Spleen (tissue), 11 donors: ENCODE measurements at regions not wholly inside any gene's neighbourhood (a gene's known extent, or its start where the extent isn't known, plus 50 kb on each side); places are given as distances from the start of the nearest gene placed in this dataset.

Experiments used
- DNase-seq: peaks from one replicate; pipeline ENCODE4 v3.0.0-alpha.2; 2020
- H3K27ac ChIP-seq, 8 donors: fragments of 200-600 bp; sonication (generic) in 7 of 8; 1 replicate in 4 of 8; 2 replicates in 4 of 8; pipeline versions ENCODE4 v1.5.0 to v1.8.0; 2016 to 2021; ENCODE audit warnings: inconsistent platforms in 4 of 8, mild to moderate bottlenecking in 4 of 8, moderate library complexity in 1 of 8
- H3K27me3 ChIP-seq, 7 donors: fragments of 200-600 bp; sonication (generic) in 6 of 7; replicated peaks in 1 of 7; 1 replicate in 4 of 7; 2 replicates in 3 of 7; pipeline versions ENCODE4 v1.5.0 to v1.8.0; 2016 to 2021; ENCODE audit warnings: inconsistent platforms in 3 of 7, mild to moderate bottlenecking in 1 of 7
- H3K36me3 ChIP-seq, 6 donors: fragments of 200-600 bp; sonication (generic) in 5 of 6; 1 replicate in 4 of 6; 2 replicates in 2 of 6; pipeline versions ENCODE4 v1.5.0 to v1.8.0; 2016 to 2021; ENCODE audit warnings: inconsistent platforms in 2 of 6
- H3K4me1 ChIP-seq, 6 donors: fragments of 200-600 bp; sonication (generic) in 5 of 6; 1 replicate in 3 of 6; 2 replicates in 3 of 6; pipeline versions ENCODE4 v1.5.0 to v1.8.0; 2016 to 2021; ENCODE audit warnings: inconsistent platforms in 3 of 6
- H3K4me3 ChIP-seq, 8 donors: fragments of 200-600 bp; sonication (generic) in 7 of 8; 1 replicate in 4 of 8; 2 replicates in 4 of 8; pipeline versions ENCODE4 v1.5.0 to v1.8.0; 2016 to 2021; ENCODE audit warnings: inconsistent platforms in 4 of 8, mild to moderate bottlenecking in 4 of 8, moderate library complexity in 2 of 8
- H3K9me3 ChIP-seq, 8 donors: fragments of 200-600 bp; sonication (generic) in 7 of 8; 1 replicate in 4 of 8; 2 replicates in 4 of 8; pipeline versions ENCODE4 v1.5.0 to v1.8.0; 2016 to 2021; ENCODE audit warnings: inconsistent platforms in 4 of 8
- POLR2A ChIP-seq, 3 donors: fragments of 450-650 bp; IDR thresholded peaks; one replicate each; pipeline ENCODE4 v1.5.1; 2017; ENCODE audit warnings: antibody characterized with exemption in 3 of 3, mild to moderate bottlenecking in 1 of 3
- POLR2AphosphoS5 ChIP-seq, 3 donors: sonication (generic); formaldehyde crosslinking; IDR thresholded peaks; one replicate each; pipeline ENCODE4 v1.5.1; 2017; ENCODE audit warnings: antibody characterized with exemption in 3 of 3
- WGBS, 5 donors: extraction: QIAGEN DNeasy Blood & Tissue Kit in 3 of 5; methylation state at CpG; one replicate each; pipeline versions ENCODE4 v1.1.5 to v1.1.7; 2013 to 2018; 5-methylcytosine and 5-hydroxymethylcytosine counted together
- intact Hi-C: fragments of 100-400 bp; cut with DNase I; formaldehyde crosslinking; loops from one replicate; pipeline ENCODE4 v1.15.0; 2023; ENCODE audit warnings: low total_unique reads
- TF ChIP-seq, protein P1 (sequence below), 11 experiments: fragments of 200-600 bp in 7 of 11; fragments of 450-650 bp in 4 of 11; sonication (generic) in 4 of 11; IDR thresholded peaks in 8 of 11; conservative IDR thresholded peaks in 3 of 11; 1 replicate in 7 of 11; 2 replicates in 4 of 11; pipeline versions ENCODE4 v1.4.0 to v1.8.0; 2016 to 2021; ENCODE audit warnings: antibody characterized with exemption in 11 of 11, inconsistent platforms in 4 of 11, mild to moderate bottlenecking in 1 of 11
- donor health status: healthy with polysubstance abuse.
- donor health status: DM: no; HTN: no; CAD: no; lungs with moderate emphysema.
- donor health status: DM: no; HTN: no; CAD: no.
- donor health status: Bipolar disorder and iron deficiency.
- donor health status: healthy.
- donor health status: DM: no; HTN: no; CAD: no.
- donor health status: DM: yes; HTN: yes; CAD: no.

DNA sequence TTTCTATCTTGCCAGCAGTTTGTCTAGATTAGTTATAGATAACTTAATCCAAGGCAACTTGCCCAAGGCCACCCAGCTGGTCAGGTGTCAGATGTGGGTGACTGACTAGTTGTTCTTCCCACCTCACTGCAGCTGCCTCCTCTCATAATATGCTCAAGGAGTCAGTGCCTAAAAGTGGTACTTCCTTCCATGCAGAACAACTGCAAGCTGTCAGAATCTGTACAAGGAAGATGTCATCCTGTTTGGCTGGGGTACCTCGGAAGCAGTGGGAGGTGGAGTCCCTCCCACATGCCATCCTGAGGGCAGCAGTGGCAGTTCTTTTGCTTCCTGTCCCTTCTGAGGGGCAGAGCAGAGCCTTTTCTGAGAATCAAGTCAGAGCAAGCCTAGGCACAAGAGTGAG, 193.2 kb upstream of the RFC3 start:
- Histone ChIP-seq H3K9me3 (no peaks in the 10 kb centered on the region), H3K36me3 (no peaks in the 10 kb centered on the region), H3K27ac (peak overlapping the region in 5 of 8 donors; percentile 11 to 67 (median 55)), H3K4me3 (no peak overlapping the region), H3K4me1 (peaks cover 0 to 10% (median 2%) of the 10 kb centered on the region in 6 donors), H3K27me3 (no peaks in the 10 kb centered on the region)
- intact Hi-C loops = no loop called here
- TF ChIP-seq, protein P1, sequence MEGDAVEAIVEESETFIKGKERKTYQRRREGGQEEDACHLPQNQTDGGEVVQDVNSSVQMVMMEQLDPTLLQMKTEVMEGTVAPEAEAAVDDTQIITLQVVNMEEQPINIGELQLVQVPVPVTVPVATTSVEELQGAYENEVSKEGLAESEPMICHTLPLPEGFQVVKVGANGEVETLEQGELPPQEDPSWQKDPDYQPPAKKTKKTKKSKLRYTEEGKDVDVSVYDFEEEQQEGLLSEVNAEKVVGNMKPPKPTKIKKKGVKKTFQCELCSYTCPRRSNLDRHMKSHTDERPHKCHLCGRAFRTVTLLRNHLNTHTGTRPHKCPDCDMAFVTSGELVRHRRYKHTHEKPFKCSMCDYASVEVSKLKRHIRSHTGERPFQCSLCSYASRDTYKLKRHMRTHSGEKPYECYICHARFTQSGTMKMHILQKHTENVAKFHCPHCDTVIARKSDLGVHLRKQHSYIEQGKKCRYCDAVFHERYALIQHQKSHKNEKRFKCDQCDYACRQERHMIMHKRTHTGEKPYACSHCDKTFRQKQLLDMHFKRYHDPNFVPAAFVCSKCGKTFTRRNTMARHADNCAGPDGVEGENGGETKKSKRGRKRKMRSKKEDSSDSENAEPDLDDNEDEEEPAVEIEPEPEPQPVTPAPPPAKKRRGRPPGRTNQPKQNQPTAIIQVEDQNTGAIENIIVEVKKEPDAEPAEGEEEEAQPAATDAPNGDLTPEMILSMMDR (IDR thresholded peaks at IDR 0.05 in 8 of 11, conservative IDR thresholded peaks at IDR 0.05 in 3 of 11) = no peak
- TF ChIP-seq POLR2A (IDR thresholded peaks at IDR 0.05) (no peak), POLR2AphosphoS5 (IDR thresholded peaks at IDR 0.05) (peak in 2 of 3 donors; percentile 55 to 68)
- WGBS, 5 donors = 15 to 43% (median 36%) methylated on average over 1 of the region's 1 CpG
- DNase-seq = no peak

DNA sequence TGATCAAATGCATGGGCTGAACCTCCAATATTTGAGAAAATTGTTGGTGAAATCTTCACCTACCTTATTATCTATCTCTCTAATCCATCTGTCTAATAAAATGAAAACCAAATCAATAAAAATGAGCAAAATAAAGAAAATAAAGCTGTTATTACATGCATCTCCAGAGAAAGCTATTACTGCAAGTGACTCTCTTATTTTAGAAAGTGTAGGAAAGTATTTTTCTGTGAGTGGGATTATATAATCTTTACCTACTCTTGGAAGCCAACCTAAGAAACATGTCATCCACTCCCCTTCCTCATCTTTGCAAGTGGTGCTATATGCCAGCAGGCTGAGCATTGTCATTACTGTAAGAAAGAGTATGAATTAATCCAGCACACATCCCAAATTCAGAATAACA, 191.5 kb upstream of the RFC3 start:
- Histone ChIP-seq H3K27me3 (no peaks in the 10 kb centered on the region), H3K9me3 (no peaks in the 10 kb centered on the region), H3K4me3 (no peak overlapping the region), H3K4me1 (peaks cover 0 to 10% (median 2%) of the 10 kb centered on the region in 6 donors), H3K36me3 (no peaks in the 10 kb centered on the region), H3K27ac (no peak overlapping the region)
- TF ChIP-seq, protein P1 (IDR thresholded peaks at IDR 0.05 in 8 of 11, conservative IDR thresholded peaks at IDR 0.05 in 3 of 11) = no peak
- no peak for TF ChIP-seq POLR2A (IDR thresholded peaks at IDR 0.05)
- no peak for TF ChIP-seq POLR2AphosphoS5 (IDR thresholded peaks at IDR 0.05)
- intact Hi-C loops = no loop called here
- no peak for DNase-seq

DNA sequence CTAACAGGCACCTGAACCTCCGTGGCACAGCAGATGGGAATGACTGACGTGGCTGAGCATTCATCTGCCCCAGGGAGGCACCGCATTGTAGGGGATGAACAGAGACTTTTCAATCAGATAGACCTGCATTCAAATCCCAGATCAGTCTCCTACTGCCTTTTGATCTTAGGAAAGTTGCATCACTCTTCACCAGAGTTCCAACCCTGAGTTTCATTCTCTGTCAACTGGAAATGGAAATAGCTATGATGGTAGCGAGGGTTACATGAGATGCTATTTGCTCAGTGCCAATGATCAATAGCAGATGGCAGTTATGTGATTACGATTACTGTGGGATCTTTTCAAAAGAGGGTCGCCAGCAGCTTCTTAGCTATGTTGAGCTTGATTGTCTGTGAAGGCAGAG, 189.3 kb upstream of the RFC3 start:
- peaks cover 0 to 10% (median 2%) of the 10 kb centered on the region in 6 donors for H3K4me1 ChIP-seq
- no peaks in the 10 kb centered on the region for H3K36me3 ChIP-seq
- 87 to 97% (median 93%) methylated on average over 6 of the region's 6 CpGs for WGBS, 5 donors
- no peak overlapping the region for H3K27ac ChIP-seq
- H3K9me3 ChIP-seq = no peaks in the 10 kb centered on the region
- H3K27me3 ChIP-seq = no peaks in the 10 kb centered on the region
- TF ChIP-seq, protein P1 (IDR thresholded peaks at IDR 0.05 in 8 of 11, conservative IDR thresholded peaks at IDR 0.05 in 3 of 11) = no peak
- no peak for DNase-seq
- no peak overlapping the region for H3K4me3 ChIP-seq
- intact Hi-C loops = no loop called here

DNA sequence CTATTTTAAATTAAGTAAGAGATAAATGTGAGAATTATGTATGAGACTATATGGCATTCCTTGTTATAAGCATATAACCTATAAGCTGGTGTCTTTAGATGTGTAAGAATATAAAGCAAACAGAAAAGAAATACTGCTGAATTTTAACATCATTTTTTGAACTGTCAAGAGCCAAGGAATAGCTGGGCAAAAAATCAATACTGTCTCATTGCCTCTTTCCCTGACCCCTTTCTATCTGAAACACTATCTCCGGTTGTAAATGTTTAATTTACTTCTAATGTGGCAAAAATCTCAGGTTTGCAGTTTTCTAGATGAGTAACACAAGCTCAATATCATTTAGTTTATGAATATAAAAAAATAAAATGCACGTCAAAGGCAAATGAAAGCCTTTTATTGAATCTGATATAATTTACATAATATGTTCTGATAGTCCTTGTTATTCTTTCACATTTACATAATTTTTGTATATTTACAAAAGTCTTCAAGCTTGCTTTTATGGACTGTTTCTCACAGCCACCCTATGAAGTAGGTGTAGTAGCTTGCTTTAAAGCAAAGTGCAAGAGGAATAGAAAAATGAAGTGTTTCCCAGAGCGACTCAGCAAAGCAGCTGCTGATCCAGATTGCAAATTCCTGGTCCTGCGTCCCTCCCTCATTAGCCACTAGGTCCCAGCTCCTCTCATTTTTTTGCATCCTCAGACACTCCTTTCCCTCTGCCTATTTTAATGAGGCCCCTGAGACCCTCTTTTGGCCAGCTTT, 188.2 kb upstream of the RFC3 start:
- no peak for TF ChIP-seq POLR2A (IDR thresholded peaks at IDR 0.05)
- TF ChIP-seq, protein P1 (IDR thresholded peaks at IDR 0.05 in 8 of 11, conservative IDR thresholded peaks at IDR 0.05 in 3 of 11) = no peak
- TF ChIP-seq POLR2AphosphoS5 (IDR thresholded peaks at IDR 0.05) = no peak
- DNase-seq = no peak
- Histone ChIP-seq H3K36me3 (no peaks in the 10 kb centered on the region), H3K27ac (no peak overlapping the region), H3K4me1 (peaks cover 0 to 3% (median under 1%) of the 10 kb centered on the region in 6 donors), H3K4me3 (no peak overlapping the region), H3K9me3 (no peaks in the 10 kb centered on the region), H3K27me3 (no peaks in the 10 kb centered on the region)
- 89 to 96% (median 91%) methylated on average over 4 of the region's 4 CpGs for WGBS, 5 donors
- intact Hi-C loops = no loop called here
